ENCODE measurements at regions not wholly inside any gene's neighbourhood (a gene's known extent, or its start where the extent isn't known, plus 50 kb on each side); places are given as distances from the start of the nearest gene placed in this dataset.
"Not testable (repeated sequence)": the region's sequence is repeated elsewhere in the genome, so short reads cannot be mapped to it uniquely, and the experiment has no call there.

DNA sequence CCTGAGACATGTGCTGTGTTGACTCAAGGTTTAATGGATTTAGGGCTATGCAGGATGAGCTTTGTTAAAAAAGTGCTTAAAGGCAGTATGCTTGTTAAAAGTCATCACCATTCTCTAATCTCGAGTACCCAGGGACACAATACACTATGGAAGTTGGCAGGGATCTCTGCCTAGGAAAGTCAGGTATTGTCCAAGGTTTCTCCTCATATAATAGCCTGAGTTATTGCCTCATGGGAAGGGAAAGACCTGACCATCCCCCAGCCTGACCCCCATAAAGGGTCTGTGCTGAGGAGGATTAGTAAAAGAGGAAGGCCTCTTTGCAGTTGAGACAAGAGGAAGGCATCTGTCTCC, 109.7 kb downstream of the ZNF486 start:
- H4K8ac ChIP-seq (ENCODE audit: low read depth, low read length); H4K91ac ChIP-seq (ENCODE audit: low read depth, low read length); H2BK5ac ChIP-seq (ENCODE audit: low read depth, low read length, poor library complexity); H3K79me1 ChIP-seq (ENCODE audit: low read length); H3K23ac ChIP-seq (ENCODE audit: low read length); H3K18ac ChIP-seq (ENCODE audit: low read length); H3K4me2 ChIP-seq (ENCODE audit: low read length); H3K4me1 ChIP-seq (ENCODE audit: control insufficient read depth in 1 of 2, insufficient read depth in 2 of 2, low read length in 2 of 2); H3K79me2 ChIP-seq (ENCODE audit: control insufficient read depth, insufficient read depth, low read length, poor library complexity); H3K9ac ChIP-seq (ENCODE audit: low read length); H3K4ac ChIP-seq (ENCODE audit: low read depth, low read length); H3K9me3 ChIP-seq (ENCODE audit: insufficient read depth, low read depth, low read length); H2BK120ac ChIP-seq (ENCODE audit: insufficient read depth, low read length, poor library complexity); H3K14ac ChIP-seq (ENCODE audit: low read length); H4K12ac ChIP-seq (ENCODE audit: low read depth, low read length); H2AFZ ChIP-seq (ENCODE audit: insufficient read depth, low read length, poor library complexity); H2BK12ac ChIP-seq (ENCODE audit: low read length); H3K36me3 ChIP-seq (ENCODE audit: control insufficient read depth in 1 of 2, insufficient read depth in 2 of 2, low read length in 2 of 2); H3K27me3 ChIP-seq (ENCODE audit: insufficient read depth, low read length); DNase-seq; H3K27ac ChIP-seq (ENCODE audit: low read depth, low read length); H3K4me3 ChIP-seq (ENCODE audit: low read depth, low read length); H2AK5ac ChIP-seq (ENCODE audit: low read length): not testable (repeated sequence)
- no CpG with 5 or more reads among the region's 1 CpG for WGBS (ENCODE audit: extremely low coverage, insufficient coverage, insufficient read length)

DNA sequence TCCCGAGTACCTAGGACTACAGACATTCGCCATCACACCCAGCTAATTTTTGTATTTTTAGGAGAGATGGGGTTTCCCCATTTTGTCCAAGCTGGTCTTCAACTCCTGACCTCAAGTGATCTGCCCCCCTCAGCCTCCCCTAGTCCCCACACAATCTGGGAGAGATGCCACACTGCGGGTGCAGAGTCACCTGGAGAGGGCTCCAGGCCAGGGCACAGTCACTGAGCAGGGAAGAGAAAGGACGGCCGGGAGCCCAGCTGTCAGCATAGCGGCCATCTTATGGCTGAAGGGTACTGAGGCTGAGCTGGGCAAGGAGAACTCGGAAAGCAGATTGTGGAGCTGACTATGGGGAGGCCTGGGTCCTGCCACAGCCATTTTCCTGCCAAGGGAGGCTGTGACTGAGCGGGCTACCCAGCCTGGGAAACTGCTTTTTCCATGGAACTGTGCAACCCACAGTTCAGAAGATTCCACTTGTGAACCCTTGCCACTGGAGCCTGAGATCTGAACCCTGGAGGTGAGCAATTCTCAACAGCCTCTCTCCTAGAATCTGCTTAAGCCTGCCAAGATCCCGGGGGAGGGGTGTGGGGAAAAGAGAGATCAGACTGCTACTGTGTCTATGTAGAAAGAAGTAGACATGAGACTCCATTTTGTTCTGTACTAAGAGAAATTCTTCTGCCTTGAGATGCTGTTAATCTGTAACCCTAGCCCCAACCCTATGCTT, 109.2 kb downstream of the ZNF486 start:
- no peak overlapping the region for H3K4me2 ChIP-seq (ENCODE audit: low read length)
- no peak overlapping the region for H2BK5ac ChIP-seq (ENCODE audit: low read depth, low read length, poor library complexity)
- H3K23ac ChIP-seq (ENCODE audit: low read length): no peak overlapping the region
- no peaks in the 10 kb centered on the region for H3K27me3 ChIP-seq (ENCODE audit: insufficient read depth, low read length)
- H4K91ac ChIP-seq (ENCODE audit: low read depth, low read length): no peak overlapping the region
- H3K14ac ChIP-seq (ENCODE audit: low read length): no peak overlapping the region
- no peak overlapping the region for H3K27ac ChIP-seq (ENCODE audit: low read depth, low read length)
- H3K9me3 ChIP-seq (ENCODE audit: insufficient read depth, low read depth, low read length): no peaks in the 10 kb centered on the region
- H4K8ac ChIP-seq (ENCODE audit: low read depth, low read length): no peak overlapping the region
- no peak overlapping the region for H2AK5ac ChIP-seq (ENCODE audit: low read length)
- H3K9ac ChIP-seq (ENCODE audit: low read length): no peak overlapping the region
- H3K4ac ChIP-seq (ENCODE audit: low read depth, low read length): no peak overlapping the region
- H3K79me1 ChIP-seq (ENCODE audit: low read length): no peaks in the 10 kb centered on the region
- H3K4me1 ChIP-seq (ENCODE audit: control insufficient read depth in 1 of 2, insufficient read depth in 2 of 2, low read length in 2 of 2): no peaks in the 10 kb centered on the region
- no peak overlapping the region for H3K4me3 ChIP-seq (ENCODE audit: low read depth, low read length)
- H3K79me2 ChIP-seq (ENCODE audit: control insufficient read depth, insufficient read depth, low read length, poor library complexity): no peaks in the 10 kb centered on the region
- DNase-seq: no peak
- no peak overlapping the region for H3K18ac ChIP-seq (ENCODE audit: low read length)
- no peak overlapping the region for H2BK120ac ChIP-seq (ENCODE audit: insufficient read depth, low read length, poor library complexity)
- no peak overlapping the region for H4K12ac ChIP-seq (ENCODE audit: low read depth, low read length)
- WGBS (ENCODE audit: extremely low coverage, insufficient coverage, insufficient read length): no CpG with 5 or more reads among the region's 9 CpGs
- H3K36me3 ChIP-seq (ENCODE audit: control insufficient read depth in 1 of 2, insufficient read depth in 2 of 2, low read length in 2 of 2): no peaks in the 10 kb centered on the region
- no peak overlapping the region for H2BK12ac ChIP-seq (ENCODE audit: low read length)
- H2AFZ ChIP-seq (ENCODE audit: insufficient read depth, low read length, poor library complexity): no peak overlapping the region

DNA sequence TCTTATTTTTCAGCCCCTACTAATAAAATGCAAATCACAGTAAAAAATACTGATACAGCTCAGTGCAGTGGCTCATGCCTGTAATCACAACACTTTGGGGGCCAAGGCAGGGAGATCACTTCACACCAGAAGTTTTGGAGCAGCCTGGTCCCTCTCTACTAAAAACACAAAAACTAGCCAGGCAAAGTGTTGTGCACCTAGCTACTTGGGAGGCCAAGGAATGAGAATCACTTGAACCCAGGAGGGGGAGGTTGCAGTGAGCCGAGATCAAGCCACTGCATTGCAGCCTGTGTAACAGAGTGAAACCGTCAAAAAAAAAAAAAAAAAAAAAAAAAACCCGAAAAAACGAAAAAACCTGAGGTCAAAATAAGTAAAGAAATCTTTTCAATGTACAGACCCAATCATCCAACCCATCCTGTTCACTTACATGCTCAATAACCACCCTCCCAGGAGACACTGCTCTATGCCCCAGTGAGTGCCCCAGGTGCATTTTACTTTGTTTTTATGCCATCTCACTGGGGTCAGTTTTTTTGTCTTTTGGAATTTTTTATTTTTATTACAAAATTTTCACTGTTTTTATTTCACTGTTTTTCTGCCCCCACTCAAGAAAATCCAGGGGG, 107.0 kb downstream of the ZNF486 start:
- WGBS (ENCODE audit: extremely low coverage, insufficient coverage, insufficient read length): no CpG with 5 or more reads among the region's 4 CpGs
- Histone ChIP-seq H3K18ac (ENCODE audit: low read length) (no peak overlapping the region), H4K8ac (ENCODE audit: low read depth, low read length) (no peak overlapping the region), H3K4me3 (ENCODE audit: low read depth, low read length) (no peak overlapping the region), H3K9ac (ENCODE audit: low read length) (no peak overlapping the region), H2BK12ac (ENCODE audit: low read length) (no peak overlapping the region), H3K27ac (ENCODE audit: low read depth, low read length) (no peak overlapping the region), H3K27me3 (ENCODE audit: insufficient read depth, low read length) (no peaks in the 10 kb centered on the region), H3K23ac (ENCODE audit: low read length) (no peak overlapping the region), H3K9me3 (ENCODE audit: insufficient read depth, low read depth, low read length) (no peaks in the 10 kb centered on the region), H4K91ac (ENCODE audit: low read depth, low read length) (no peak overlapping the region), H3K4me1 (ENCODE audit: control insufficient read depth in 1 of 2, insufficient read depth in 2 of 2, low read length in 2 of 2) (no peaks in the 10 kb centered on the region), H2AK5ac (ENCODE audit: low read length) (no peak overlapping the region), H3K4ac (ENCODE audit: low read depth, low read length) (no peak overlapping the region), H3K4me2 (ENCODE audit: low read length) (no peak overlapping the region), H3K14ac (ENCODE audit: low read length) (no peak overlapping the region), H2AFZ (ENCODE audit: insufficient read depth, low read length, poor library complexity) (no peak overlapping the region), H4K12ac (ENCODE audit: low read depth, low read length) (no peak overlapping the region), H3K79me2 (ENCODE audit: control insufficient read depth, insufficient read depth, low read length, poor library complexity) (no peaks in the 10 kb centered on the region), H2BK120ac (ENCODE audit: insufficient read depth, low read length, poor library complexity) (no peak overlapping the region), H3K36me3 (ENCODE audit: control insufficient read depth in 1 of 2, insufficient read depth in 2 of 2, low read length in 2 of 2) (no peaks in the 10 kb centered on the region), H2BK5ac (ENCODE audit: low read depth, low read length, poor library complexity) (no peak overlapping the region), H3K79me1 (ENCODE audit: low read length) (no peaks in the 10 kb centered on the region)
- no peak for DNase-seq

DNA sequence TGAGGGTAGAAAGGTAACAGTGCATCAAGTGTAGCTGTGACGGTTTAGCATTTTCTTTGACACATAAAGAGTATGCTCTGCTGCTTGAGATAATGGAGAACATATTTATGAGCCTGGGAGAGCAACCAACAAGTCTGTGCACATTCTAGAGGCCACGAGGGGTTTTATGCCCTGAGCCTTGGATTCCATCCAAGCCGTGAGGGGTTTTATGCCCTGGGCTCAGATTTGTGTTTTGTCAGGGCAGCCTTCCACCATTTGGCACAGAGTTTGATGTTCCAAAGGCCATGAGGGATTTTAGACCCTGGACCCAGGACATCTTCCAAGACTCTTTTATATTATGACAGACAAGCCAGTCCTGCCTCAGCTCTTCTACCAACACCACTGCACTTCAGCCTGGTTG, 106.4 kb downstream of the ZNF486 start:
- H3K27ac ChIP-seq (ENCODE audit: low read depth, low read length): no peak overlapping the region
- H4K8ac ChIP-seq (ENCODE audit: low read depth, low read length): no peak overlapping the region
- no peaks in the 10 kb centered on the region for H3K4me1 ChIP-seq (ENCODE audit: control insufficient read depth in 1 of 2, insufficient read depth in 2 of 2, low read length in 2 of 2)
- H2BK120ac ChIP-seq (ENCODE audit: insufficient read depth, low read length, poor library complexity): no peak overlapping the region
- no peak overlapping the region for H2BK12ac ChIP-seq (ENCODE audit: low read length)
- H3K23ac ChIP-seq (ENCODE audit: low read length): no peak overlapping the region
- H2BK5ac ChIP-seq (ENCODE audit: low read depth, low read length, poor library complexity): no peak overlapping the region
- no peak overlapping the region for H3K9ac ChIP-seq (ENCODE audit: low read length)
- no peak overlapping the region for H2AK5ac ChIP-seq (ENCODE audit: low read length)
- no CpG with 5 or more reads among the region's 3 CpGs for WGBS (ENCODE audit: extremely low coverage, insufficient coverage, insufficient read length)
- H3K4ac ChIP-seq (ENCODE audit: low read depth, low read length): no peak overlapping the region
- H4K91ac ChIP-seq (ENCODE audit: low read depth, low read length): no peak overlapping the region
- H3K4me2 ChIP-seq (ENCODE audit: low read length): no peak overlapping the region
- no peak for DNase-seq
- no peaks in the 10 kb centered on the region for H3K9me3 ChIP-seq (ENCODE audit: insufficient read depth, low read depth, low read length)
- no peak overlapping the region for H4K12ac ChIP-seq (ENCODE audit: low read depth, low read length)
- H3K4me3 ChIP-seq (ENCODE audit: low read depth, low read length): no peak overlapping the region
- no peak overlapping the region for H3K14ac ChIP-seq (ENCODE audit: low read length)
- no peaks in the 10 kb centered on the region for H3K36me3 ChIP-seq (ENCODE audit: control insufficient read depth in 1 of 2, insufficient read depth in 2 of 2, low read length in 2 of 2)
- no peak overlapping the region for H3K18ac ChIP-seq (ENCODE audit: low read length)
- no peaks in the 10 kb centered on the region for H3K27me3 ChIP-seq (ENCODE audit: insufficient read depth, low read length)
- no peaks in the 10 kb centered on the region for H3K79me1 ChIP-seq (ENCODE audit: low read length)
- H3K79me2 ChIP-seq (ENCODE audit: control insufficient read depth, insufficient read depth, low read length, poor library complexity): no peaks in the 10 kb centered on the region
- no peak overlapping the region for H2AFZ ChIP-seq (ENCODE audit: insufficient read depth, low read length, poor library complexity)
